ENCODE measurements at regions not wholly inside any gene's neighbourhood (a gene's known extent, or its start where the extent isn't known, plus 50 kb on each side); places are given as distances from the start of the nearest gene placed in this dataset.
A peak's percentile ranks its signal among the peaks of the same experiment; 100 is the strongest.

GRCh38 chr5:4022056-4022670 is 426.5 kb downstream of the IRX1 start:
- DNase-seq: no peak

GRCh38 chr5:4023091-4023752 is 427.6 kb downstream of the IRX1 start:
- DNase-seq: no peak

GRCh38 chr5:4023753-4024335 is 428.2 kb downstream of the IRX1 start:
- DNase-seq: no peak

GRCh38 chr5:4027088-4027734 is 431.6 kb downstream of the IRX1 start:
- peak; percentile 29 for DNase-seq

- DNase-seq: no peak
These were observed 432.8 kb downstream of the IRX1 start for GRCh38 chr5:4028384-4028783.

GRCh38 chr5:4033546-4033945 is 437.9 kb downstream of the IRX1 start:
- DNase-seq: peak; percentile 9

GRCh38 chr5:4036861-4037260 is 441.2 kb downstream of the IRX1 start:
- no peak for DNase-seq

GRCh38 chr5:4038994-4039393 is 443.4 kb downstream of the IRX1 start:
- DNase-seq: no peak

GRCh38 chr5:4042311-4042710 is 446.7 kb downstream of the IRX1 start:
- no peak for DNase-seq

GRCh38 chr5:4043135-4043534 is 447.5 kb downstream of the IRX1 start:
- DNase-seq: no peak

- DNase-seq: no peak
These were observed 449.2 kb downstream of the IRX1 start for GRCh38 chr5:4044881-4045280.

- DNase-seq: no peak
These were observed 452.8 kb downstream of the IRX1 start for GRCh38 chr5:4048398-4048797.

- DNase-seq: no peak
These were observed 454.6 kb downstream of the IRX1 start for GRCh38 chr5:4050203-4050602.

- no peak for DNase-seq
These were observed 457.5 kb downstream of the IRX1 start for GRCh38 chr5:4053136-4053535.

- no peak for DNase-seq
These were observed 458.5 kb downstream of the IRX1 start for GRCh38 chr5:4054092-4054491.

- DNase-seq: peak; percentile 23
These were observed 463.3 kb downstream of the IRX1 start for GRCh38 chr5:4058899-4059298.

- no peak for DNase-seq
These were observed 470.1 kb downstream of the IRX1 start for GRCh38 chr5:4065472-4066320.

- no peak for DNase-seq
These were observed 472.5 kb downstream of the IRX1 start for GRCh38 chr5:4068171-4068570.

GRCh38 chr5:4078544-4078943 is 482.9 kb downstream of the IRX1 start:
- no peak for DNase-seq

GRCh38 chr5:4079831-4080230 is 484.2 kb downstream of the IRX1 start:
- no peak for DNase-seq

- no peak for DNase-seq
These were observed 484.7 kb downstream of the IRX1 start for GRCh38 chr5:4080370-4080769.

- no peak for DNase-seq
These were observed 485.4 kb downstream of the IRX1 start for GRCh38 chr5:4081059-4081458.

- no peak for DNase-seq
These were observed 485.8 kb downstream of the IRX1 start for GRCh38 chr5:4081466-4081865.
